ENCODE measurements at regions not wholly inside any gene's neighbourhood (a gene's known extent, or its start where the extent isn't known, plus 50 kb on each side); places are given as distances from the start of the nearest gene placed in this dataset.

DNA sequence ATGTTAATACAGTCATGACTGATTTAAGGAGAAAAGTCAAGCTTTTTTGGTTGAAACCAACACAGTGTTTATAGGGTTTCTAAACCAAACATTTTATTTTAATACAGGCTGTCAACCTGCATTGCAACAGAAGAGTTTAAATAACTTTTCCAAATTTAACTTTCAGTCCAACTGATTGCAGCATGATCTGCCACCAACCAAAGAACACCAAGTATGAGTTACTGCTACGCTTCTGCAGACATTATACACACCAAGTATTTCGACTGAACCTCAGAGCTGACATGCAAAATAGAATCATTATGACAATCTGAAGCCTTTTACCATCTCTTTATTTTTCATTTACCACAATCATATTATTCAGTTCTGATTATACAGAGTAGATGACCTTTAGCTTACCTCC is 151.2 kb upstream of the DST start:
- Histone ChIP-seq H3K27me3 (replicated peaks; ENCODE audit: insufficient read depth) (no peaks in the 10 kb centered on the region), H3K27ac (no peak overlapping the region), H3K36me3 (no peaks in the 10 kb centered on the region), H3K4me1 (ENCODE audit: control insufficient read depth in 1 of 2, low read depth in 2 of 2) (peaks cover 49 to 76% of the 10 kb centered on the region in 2 donors), H3K9me3 (no peaks in the 10 kb centered on the region), H3K4me3 (no peak overlapping the region)
- TF ChIP-seq, protein P1, sequence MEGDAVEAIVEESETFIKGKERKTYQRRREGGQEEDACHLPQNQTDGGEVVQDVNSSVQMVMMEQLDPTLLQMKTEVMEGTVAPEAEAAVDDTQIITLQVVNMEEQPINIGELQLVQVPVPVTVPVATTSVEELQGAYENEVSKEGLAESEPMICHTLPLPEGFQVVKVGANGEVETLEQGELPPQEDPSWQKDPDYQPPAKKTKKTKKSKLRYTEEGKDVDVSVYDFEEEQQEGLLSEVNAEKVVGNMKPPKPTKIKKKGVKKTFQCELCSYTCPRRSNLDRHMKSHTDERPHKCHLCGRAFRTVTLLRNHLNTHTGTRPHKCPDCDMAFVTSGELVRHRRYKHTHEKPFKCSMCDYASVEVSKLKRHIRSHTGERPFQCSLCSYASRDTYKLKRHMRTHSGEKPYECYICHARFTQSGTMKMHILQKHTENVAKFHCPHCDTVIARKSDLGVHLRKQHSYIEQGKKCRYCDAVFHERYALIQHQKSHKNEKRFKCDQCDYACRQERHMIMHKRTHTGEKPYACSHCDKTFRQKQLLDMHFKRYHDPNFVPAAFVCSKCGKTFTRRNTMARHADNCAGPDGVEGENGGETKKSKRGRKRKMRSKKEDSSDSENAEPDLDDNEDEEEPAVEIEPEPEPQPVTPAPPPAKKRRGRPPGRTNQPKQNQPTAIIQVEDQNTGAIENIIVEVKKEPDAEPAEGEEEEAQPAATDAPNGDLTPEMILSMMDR (IDR thresholded peaks at IDR 0.05): no peak
- DNase-seq (ENCODE audit: low spot score) (no peak), ATAC-seq (ENCODE audit: insufficient number of reproducible peaks, low FRiP score, low read depth) (no peak)

DNA sequence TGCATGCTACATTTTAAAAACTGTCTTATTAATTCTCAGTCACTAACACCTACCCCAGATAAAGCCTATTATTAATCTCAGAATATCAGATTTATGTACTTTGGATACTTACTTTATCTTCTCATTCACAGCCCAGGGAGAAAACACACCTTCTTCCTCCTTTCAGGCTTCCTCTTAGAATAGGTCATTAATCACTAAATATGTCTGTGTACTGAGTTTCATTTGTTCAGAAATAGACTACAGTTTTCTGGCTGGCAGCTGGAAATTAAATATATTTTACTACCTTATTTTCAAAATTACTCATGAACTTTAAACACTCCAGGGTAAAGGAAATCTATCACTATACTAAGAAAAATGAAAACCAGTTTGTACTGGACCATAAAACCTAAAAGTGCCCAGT is 147.7 kb upstream of the DST start:
- Histone ChIP-seq H3K4me1 (ENCODE audit: control insufficient read depth in 1 of 2, low read depth in 2 of 2) (peaks cover 27 to 62% of the 10 kb centered on the region in 2 donors), H3K9me3 (no peaks in the 10 kb centered on the region), H3K27ac (peak overlapping the region in 1 of 2 donors; percentile 28), H3K36me3 (no peaks in the 10 kb centered on the region), H3K4me3 (no peak overlapping the region), H3K27me3 (replicated peaks; ENCODE audit: insufficient read depth) (no peaks in the 10 kb centered on the region)
- TF ChIP-seq, protein P1 (IDR thresholded peaks at IDR 0.05): no peak
- no peak for ATAC-seq (ENCODE audit: insufficient number of reproducible peaks, low FRiP score, low read depth)
- DNase-seq (ENCODE audit: low spot score): no peak

DNA sequence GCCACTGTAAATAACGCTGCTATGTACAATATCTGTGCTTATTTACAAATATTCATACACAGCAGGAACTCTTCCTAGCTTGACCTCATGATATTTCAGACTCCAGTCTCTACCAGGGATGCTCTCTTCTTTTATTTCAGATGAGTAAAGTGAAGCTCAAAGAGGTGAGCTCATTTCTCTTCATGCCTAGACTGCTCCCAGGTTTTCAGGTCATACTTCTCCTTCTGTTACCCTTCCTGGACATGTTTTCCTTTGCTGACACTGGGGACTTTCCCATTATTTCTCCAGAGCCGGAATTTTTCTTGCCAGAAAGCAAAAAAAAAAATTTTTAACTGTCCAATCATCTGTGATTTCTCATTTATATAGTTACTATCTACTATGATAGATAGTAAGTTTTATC is 147.2 kb upstream of the DST start:
- Histone ChIP-seq H3K36me3 (no peaks in the 10 kb centered on the region), H3K4me1 (ENCODE audit: control insufficient read depth in 1 of 2, low read depth in 2 of 2) (peaks cover 23 to 61% of the 10 kb centered on the region in 2 donors), H3K4me3 (no peak overlapping the region), H3K9me3 (no peaks in the 10 kb centered on the region), H3K27me3 (replicated peaks; ENCODE audit: insufficient read depth) (no peaks in the 10 kb centered on the region), H3K27ac (no peak overlapping the region)
- ATAC-seq (ENCODE audit: insufficient number of reproducible peaks, low FRiP score, low read depth) (no peak), DNase-seq (ENCODE audit: low spot score) (no peak)
- TF ChIP-seq, protein P1 (IDR thresholded peaks at IDR 0.05): no peak

DNA sequence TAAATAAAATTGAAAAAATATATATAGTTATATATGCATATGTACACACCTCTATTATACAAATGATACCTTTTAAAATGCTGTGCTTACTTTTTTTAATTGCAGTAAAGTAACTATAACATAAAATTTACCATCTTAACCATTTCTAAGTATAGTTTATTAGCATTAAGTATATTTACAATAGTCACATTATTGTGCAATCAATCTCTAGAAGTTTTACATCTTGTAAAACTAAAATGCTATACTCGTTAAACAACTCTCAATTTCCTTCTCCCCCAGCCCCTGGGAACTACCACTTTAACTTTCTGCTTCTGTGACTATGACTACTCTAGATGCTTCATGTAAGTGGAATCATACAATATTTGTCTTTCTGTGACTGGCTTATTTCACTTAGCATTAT is 146.7 kb upstream of the DST start:
- Histone ChIP-seq H3K9me3 (no peaks in the 10 kb centered on the region), H3K4me3 (no peak overlapping the region), H3K4me1 (ENCODE audit: control insufficient read depth in 1 of 2, low read depth in 2 of 2) (peaks cover 18 to 56% of the 10 kb centered on the region in 2 donors), H3K27me3 (replicated peaks; ENCODE audit: insufficient read depth) (no peaks in the 10 kb centered on the region), H3K36me3 (no peaks in the 10 kb centered on the region), H3K27ac (no peak overlapping the region)
- no peak for ATAC-seq (ENCODE audit: insufficient number of reproducible peaks, low FRiP score, low read depth)
- DNase-seq (ENCODE audit: low spot score): no peak
- TF ChIP-seq, protein P1 (IDR thresholded peaks at IDR 0.05): no peak

DNA sequence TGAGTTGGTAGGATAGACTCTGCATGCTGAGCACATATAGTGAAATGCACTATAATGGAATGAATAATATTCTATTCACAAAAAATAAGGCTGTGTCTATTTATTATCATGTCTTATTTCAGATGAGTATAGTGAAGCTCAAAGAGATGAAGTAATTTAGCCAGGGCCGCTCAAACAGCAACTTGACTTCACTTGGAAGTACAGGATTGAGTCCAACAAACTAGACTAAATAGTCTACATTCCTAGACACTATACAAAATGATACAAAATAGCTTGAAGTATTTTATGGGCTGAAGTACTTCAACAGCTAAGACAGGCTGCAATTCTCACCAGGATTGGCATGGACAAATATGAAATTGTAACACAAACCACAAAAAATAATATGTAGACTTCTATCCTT is 144.5 kb upstream of the DST start:
- Histone ChIP-seq H3K36me3 (no peaks in the 10 kb centered on the region), H3K4me1 (ENCODE audit: control insufficient read depth in 1 of 2, low read depth in 2 of 2) (peaks cover 14 to 37% of the 10 kb centered on the region in 2 donors), H3K27me3 (replicated peaks; ENCODE audit: insufficient read depth) (no peaks in the 10 kb centered on the region), H3K9me3 (no peaks in the 10 kb centered on the region), H3K27ac (no peak overlapping the region), H3K4me3 (no peak overlapping the region)
- TF ChIP-seq, protein P1 (IDR thresholded peaks at IDR 0.05): no peak
- DNase-seq (ENCODE audit: low spot score) (no peak), ATAC-seq (ENCODE audit: insufficient number of reproducible peaks, low FRiP score, low read depth) (no peak)

All from thoracic aorta (tissue), 2 donors.